A673 (cell line): ENCODE measurements at regions not wholly inside any gene's neighbourhood (a gene's known extent, or its start where the extent isn't known, plus 50 kb on each side); places are given as distances from the start of the nearest gene placed in this dataset.

ENCODE experiments used
- EZH2 ChIP-seq: fragments of 200-600 bp; sonication (generic); IDR thresholded peaks from 2 replicates; pipeline ENCODE4 v1.6.1; 2017; ENCODE audit warnings: borderline replicate concordance, low read depth, mild to moderate bottlenecking, mixed read lengths, antibody characterized with exemption, low read length; ENCODE audit not compliant: poor library complexity, severe bottlenecking
- TF ChIP-seq, protein P1 (sequence below): fragments of 300-800, 200-600 bp; sonication (generic); conservative IDR thresholded peaks from 2 replicates; pipeline ENCODE4 v1.5.1; 2017; ENCODE audit warnings: low read depth, mild to moderate bottlenecking, antibody characterized with exemption, low read length, moderate library complexity, mixed read lengths

GRCh38 chr3:34881026-34881425 is 758.3 kb upstream of the ARPP21 start:
- TF ChIP-seq, protein P1, sequence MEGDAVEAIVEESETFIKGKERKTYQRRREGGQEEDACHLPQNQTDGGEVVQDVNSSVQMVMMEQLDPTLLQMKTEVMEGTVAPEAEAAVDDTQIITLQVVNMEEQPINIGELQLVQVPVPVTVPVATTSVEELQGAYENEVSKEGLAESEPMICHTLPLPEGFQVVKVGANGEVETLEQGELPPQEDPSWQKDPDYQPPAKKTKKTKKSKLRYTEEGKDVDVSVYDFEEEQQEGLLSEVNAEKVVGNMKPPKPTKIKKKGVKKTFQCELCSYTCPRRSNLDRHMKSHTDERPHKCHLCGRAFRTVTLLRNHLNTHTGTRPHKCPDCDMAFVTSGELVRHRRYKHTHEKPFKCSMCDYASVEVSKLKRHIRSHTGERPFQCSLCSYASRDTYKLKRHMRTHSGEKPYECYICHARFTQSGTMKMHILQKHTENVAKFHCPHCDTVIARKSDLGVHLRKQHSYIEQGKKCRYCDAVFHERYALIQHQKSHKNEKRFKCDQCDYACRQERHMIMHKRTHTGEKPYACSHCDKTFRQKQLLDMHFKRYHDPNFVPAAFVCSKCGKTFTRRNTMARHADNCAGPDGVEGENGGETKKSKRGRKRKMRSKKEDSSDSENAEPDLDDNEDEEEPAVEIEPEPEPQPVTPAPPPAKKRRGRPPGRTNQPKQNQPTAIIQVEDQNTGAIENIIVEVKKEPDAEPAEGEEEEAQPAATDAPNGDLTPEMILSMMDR = no peak
- no peak for TF ChIP-seq EZH2
